Activated CD4-positive, alpha-beta memory T cell treated with anti-CD3 and anti-CD28 coated beads for 36 hours (primary cell): ENCODE measurements at regions not wholly inside any gene's neighbourhood (a gene's known extent, or its start where the extent isn't known, plus 50 kb on each side); places are given as distances from the start of the nearest gene placed in this dataset.
"Not testable (repeated sequence)": the region's sequence is repeated elsewhere in the genome, so short reads cannot be mapped to it uniquely, and the experiment has no call there.

Experiments
- CTCF ChIA-PET: fragments of 350-600 bp; sonication (Branson Sonifier 250); formaldehyde crosslinking; loops from one replicate; lab custom pipeline; 2021; ENCODE audit warnings: antibody characterized with exemption, inconsistent platforms; lab: Charles Lee
- POLR2A ChIA-PET: fragments of 350-600 bp; sonication (Branson Sonifier 250); formaldehyde crosslinking; loops from one replicate; lab custom pipeline; 2021; ENCODE audit warnings: antibody characterized with exemption; lab: Charles Lee
- DNase-seq: peaks from one replicate; pipeline ENCODE4 v3.0.0-alpha.2; 2020
- H3K27ac Mint-ChIP-seq: one replicate; pipeline ENCODE4 v1.8.0; 2021; ENCODE audit warnings: mixed read lengths
- H3K27me3 Mint-ChIP-seq: one replicate; pipeline ENCODE4 v1.8.0; 2021; ENCODE audit warnings: mixed read lengths
- H3K36me3 Mint-ChIP-seq: one replicate; pipeline ENCODE4 v1.8.0; 2021; ENCODE audit warnings: mixed read lengths
- H3K4me1 Mint-ChIP-seq: one replicate; pipeline ENCODE4 v1.8.0; 2021; ENCODE audit warnings: low read depth, mixed read lengths
- H3K4me3 Mint-ChIP-seq: one replicate; pipeline ENCODE4 v1.8.0; 2021; ENCODE audit warnings: mild to moderate bottlenecking, mixed read lengths
- H3K9me3 Mint-ChIP-seq: one replicate; pipeline ENCODE4 v1.8.0; 2021; ENCODE audit warnings: mixed read lengths
- intact Hi-C: fragments of 100-400 bp; cut with micrococcal nuclease; formaldehyde crosslinking; loops from one replicate; pipeline ENCODE4 v1.15.1; 2023

GRCh38 chr21:9655221-9655620 is 866.2 kb upstream of the TPTE start:
- H3K27me3 Mint-ChIP-seq, H3K4me1 Mint-ChIP-seq, H3K36me3 Mint-ChIP-seq, DNase-seq, H3K4me3 Mint-ChIP-seq, H3K27ac Mint-ChIP-seq, intact Hi-C loops, POLR2A ChIA-PET, CTCF ChIA-PET: not testable (repeated sequence)
- H3K9me3 Mint-ChIP-seq = peaks cover 17% of the 10 kb centered on the region

GRCh38 chr21:9656455-9656854 is 864.9 kb upstream of the TPTE start:
- H3K9me3 Mint-ChIP-seq = peaks cover 17% of the 10 kb centered on the region
- CTCF ChIA-PET, H3K36me3 Mint-ChIP-seq, H3K27me3 Mint-ChIP-seq, DNase-seq, intact Hi-C loops, H3K27ac Mint-ChIP-seq, H3K4me3 Mint-ChIP-seq, POLR2A ChIA-PET, H3K4me1 Mint-ChIP-seq: not testable (repeated sequence)

- DNase-seq, POLR2A ChIA-PET, H3K27me3 Mint-ChIP-seq, H3K36me3 Mint-ChIP-seq, H3K4me3 Mint-ChIP-seq, CTCF ChIA-PET, intact Hi-C loops, H3K27ac Mint-ChIP-seq, H3K4me1 Mint-ChIP-seq: not testable (repeated sequence)
- peaks cover 14% of the 10 kb centered on the region for H3K9me3 Mint-ChIP-seq
These were observed 863.6 kb upstream of the TPTE start for GRCh38 chr21:9657779-9658178.

GRCh38 chr21:9659877-9660276 is 861.5 kb upstream of the TPTE start:
- POLR2A ChIA-PET, DNase-seq, H3K4me1 Mint-ChIP-seq, H3K4me3 Mint-ChIP-seq, H3K27me3 Mint-ChIP-seq, CTCF ChIA-PET, H3K27ac Mint-ChIP-seq, intact Hi-C loops, H3K36me3 Mint-ChIP-seq: not testable (repeated sequence)
- peaks cover 13% of the 10 kb centered on the region for H3K9me3 Mint-ChIP-seq

GRCh38 chr21:9663914-9664729 is 857.3 kb upstream of the TPTE start:
- H3K27me3 Mint-ChIP-seq, H3K9me3 Mint-ChIP-seq, H3K27ac Mint-ChIP-seq, H3K4me3 Mint-ChIP-seq, H3K36me3 Mint-ChIP-seq, intact Hi-C loops, H3K4me1 Mint-ChIP-seq, DNase-seq, POLR2A ChIA-PET, CTCF ChIA-PET: not testable (repeated sequence)

- H3K27me3 Mint-ChIP-seq, CTCF ChIA-PET, H3K36me3 Mint-ChIP-seq, H3K4me3 Mint-ChIP-seq, H3K4me1 Mint-ChIP-seq, DNase-seq, H3K27ac Mint-ChIP-seq, H3K9me3 Mint-ChIP-seq, intact Hi-C loops, POLR2A ChIA-PET: not testable (repeated sequence)
These were observed 845.6 kb upstream of the TPTE start for GRCh38 chr21:9675811-9676210.

GRCh38 chr21:9679029-9679428 is 842.4 kb upstream of the TPTE start:
- H3K4me1 Mint-ChIP-seq, DNase-seq, H3K27me3 Mint-ChIP-seq, H3K4me3 Mint-ChIP-seq, H3K27ac Mint-ChIP-seq, intact Hi-C loops, CTCF ChIA-PET, H3K9me3 Mint-ChIP-seq, H3K36me3 Mint-ChIP-seq, POLR2A ChIA-PET: not testable (repeated sequence)

- intact Hi-C loops, CTCF ChIA-PET, H3K36me3 Mint-ChIP-seq, H3K27me3 Mint-ChIP-seq, H3K4me3 Mint-ChIP-seq, H3K27ac Mint-ChIP-seq, POLR2A ChIA-PET, H3K9me3 Mint-ChIP-seq, DNase-seq, H3K4me1 Mint-ChIP-seq: not testable (repeated sequence)
These were observed 832.4 kb upstream of the TPTE start for GRCh38 chr21:9688945-9689344.

- H3K27ac Mint-ChIP-seq, intact Hi-C loops, POLR2A ChIA-PET, H3K9me3 Mint-ChIP-seq, H3K27me3 Mint-ChIP-seq, H3K4me3 Mint-ChIP-seq, DNase-seq, CTCF ChIA-PET, H3K36me3 Mint-ChIP-seq, H3K4me1 Mint-ChIP-seq: not testable (repeated sequence)
These were observed 830.4 kb upstream of the TPTE start for GRCh38 chr21:9690981-9691380.

- intact Hi-C loops, DNase-seq, CTCF ChIA-PET, H3K36me3 Mint-ChIP-seq, H3K4me1 Mint-ChIP-seq, H3K27ac Mint-ChIP-seq, H3K27me3 Mint-ChIP-seq, H3K4me3 Mint-ChIP-seq, POLR2A ChIA-PET, H3K9me3 Mint-ChIP-seq: not testable (repeated sequence)
These were observed 825.6 kb upstream of the TPTE start for GRCh38 chr21:9695759-9696158.

- H3K27ac Mint-ChIP-seq, CTCF ChIA-PET, H3K36me3 Mint-ChIP-seq, POLR2A ChIA-PET, H3K9me3 Mint-ChIP-seq, H3K4me3 Mint-ChIP-seq, H3K27me3 Mint-ChIP-seq, H3K4me1 Mint-ChIP-seq, DNase-seq, intact Hi-C loops: not testable (repeated sequence)
These were observed 823.6 kb upstream of the TPTE start for GRCh38 chr21:9697751-9698150.

- H3K36me3 Mint-ChIP-seq, DNase-seq, H3K4me1 Mint-ChIP-seq, H3K9me3 Mint-ChIP-seq, POLR2A ChIA-PET, CTCF ChIA-PET, H3K4me3 Mint-ChIP-seq, H3K27ac Mint-ChIP-seq, intact Hi-C loops, H3K27me3 Mint-ChIP-seq: not testable (repeated sequence)
These were observed 816.4 kb upstream of the TPTE start for GRCh38 chr21:9705016-9705415.

- H3K36me3 Mint-ChIP-seq, POLR2A ChIA-PET, CTCF ChIA-PET, intact Hi-C loops, H3K9me3 Mint-ChIP-seq, H3K4me3 Mint-ChIP-seq, H3K27ac Mint-ChIP-seq, H3K27me3 Mint-ChIP-seq, H3K4me1 Mint-ChIP-seq, DNase-seq: not testable (repeated sequence)
These were observed 815.9 kb upstream of the TPTE start for GRCh38 chr21:9705455-9705854.
